H1 (cell line): ENCODE measurements at regions not wholly inside any gene's neighbourhood (a gene's known extent, or its start where the extent isn't known, plus 50 kb on each side); places are given as distances from the start of the nearest gene placed in this dataset.

Experiments
- CTCF ChIA-PET: fragments of 300-600 bp; sonication (Branson Sonifier 250); formaldehyde crosslinking; loops from one replicate; lab custom pipeline; 2021; ENCODE audit not compliant: partially characterized antibody; lab: Charles Lee
- POLR2A ChIA-PET: fragments of 300-600 bp; sonication (Branson Sonifier 250); formaldehyde crosslinking; loops from one replicate; lab custom pipeline; 2021; ENCODE audit warnings: inconsistent platforms; ENCODE audit not compliant: partially characterized antibody; lab: Charles Lee
- DNase-seq, 2 experiments: peaks; one replicate each; pipeline versions ENCODE4 v3.0.0 to v3.0.0-alpha.2; 2010 to 2022; ENCODE audit warnings: low spot score in 2 of 2, low read depth in 1 of 2, mixed read lengths in 1 of 2
- FAIRE-seq: peaks from 2 replicates; lab custom pipeline; 2011; peaks lifted over from hg19 to GRCh38; lab: Jason Lieb, UNC
- H2AFZ ChIP-seq: 2 replicates; pipeline ENCODE4 v1.8.1; 2012; ENCODE audit warnings: low read length, inconsistent platforms
- H2AK5ac ChIP-seq: 2 replicates; pipeline ENCODE4 v1.6.1; 2013; ENCODE audit warnings: low read depth, low read length
- H2BK120ac ChIP-seq: replicated peaks from 2 replicates; pipeline ENCODE3; 2013; ENCODE audit warnings: low read depth, low read length, inconsistent platforms
- H2BK12ac ChIP-seq: 2 replicates; pipeline ENCODE4 v1.6.1; 2013; ENCODE audit warnings: low read depth, low read length
- H2BK15ac ChIP-seq: 2 replicates; pipeline ENCODE4 v1.6.1; 2013; ENCODE audit warnings: low read length
- H2BK20ac ChIP-seq: 2 replicates; pipeline ENCODE4 v1.6.1; 2013; ENCODE audit warnings: low read length
- H2BK5ac ChIP-seq: 2 replicates; pipeline ENCODE4 v1.6.1; 2013; ENCODE audit warnings: low read depth, low read length
- H3K14ac ChIP-seq: 2 replicates; pipeline ENCODE4 v1.6.1; 2013; ENCODE audit warnings: inconsistent platforms; ENCODE audit not compliant: insufficient read length
- H3K18ac ChIP-seq: 2 replicates; pipeline ENCODE4 v1.6.1; 2013; ENCODE audit warnings: low read length; ENCODE audit errors: extremely low read depth
- H3K23ac ChIP-seq: 2 replicates; pipeline ENCODE4 v1.6.1; 2013; ENCODE audit warnings: inconsistent platforms; ENCODE audit not compliant: insufficient read length
- H3K23me2 ChIP-seq: 2 replicates; pipeline ENCODE4 v1.6.1; 2013; ENCODE audit warnings: low read depth, low read length
- H3K27ac ChIP-seq: 2 replicates; pipeline ENCODE4 v1.6.1; 2011; ENCODE audit warnings: low read depth, low read length, inconsistent platforms
- H3K27me3 ChIP-seq, 4 experiments: replicated peaks in 1 of 4; 1 replicate in 1 of 4; 2 replicates in 3 of 4; pipeline versions ENCODE4 v1.6.1 to v1.8.1; 2011 to 2013; ENCODE audit warnings: low read length in 3 of 4, mild to moderate bottlenecking in 3 of 4, inconsistent platforms in 2 of 4, mixed read lengths in 2 of 4, moderate library complexity in 1 of 4; ENCODE audit not compliant: control insufficient read depth in 3 of 4, insufficient read depth in 3 of 4; ENCODE audit errors: extremely low read depth in 1 of 4
- H3K36me3 ChIP-seq, 4 experiments: 2 replicates each; pipeline versions ENCODE4 v1.6.1 to v1.8.1; 2011 to 2013; ENCODE audit warnings: mild to moderate bottlenecking in 4 of 4, low read length in 3 of 4, moderate library complexity in 2 of 4, control low read depth in 1 of 4, inconsistent platforms in 1 of 4; ENCODE audit not compliant: insufficient read depth in 4 of 4, control insufficient read depth in 2 of 4
- H3K4ac ChIP-seq: replicated peaks from 2 replicates; pipeline ENCODE3; 2013; ENCODE audit warnings: low read length, low read depth, mixed read lengths, inconsistent platforms; ENCODE audit not compliant: insufficient read length
- H3K4me1 ChIP-seq, 4 experiments: replicated peaks in 1 of 4; 1 replicate in 1 of 4; 2 replicates in 3 of 4; pipeline versions ENCODE4 v1.6.1 to v1.8.1; 2011 to 2013; ENCODE audit warnings: low read length in 3 of 4, inconsistent platforms in 2 of 4, mixed read lengths in 1 of 4; ENCODE audit not compliant: insufficient read depth in 4 of 4, control insufficient read depth in 3 of 4
- H3K4me2 ChIP-seq, 2 experiments: 2 replicates each; pipeline versions ENCODE4 v1.6.1 to v1.8.1; 2011 to 2013; ENCODE audit warnings: low read depth in 2 of 2, low read length in 2 of 2, control low read depth in 1 of 2, inconsistent platforms in 1 of 2, mild to moderate bottlenecking in 1 of 2; ENCODE audit not compliant: insufficient read depth in 1 of 2
- H3K4me3 ChIP-seq, 4 experiments: fragments of 200-600, 300-600 bp in 1 of 4; sonication (generic), shearing (Covaris generic), sonication (Bioruptor Twin) in 1 of 4; 2 replicates each; pipeline versions ENCODE4 v1.5.1 to v1.8.1; 2011 to 2016; ENCODE audit warnings: low read length in 4 of 4, low read depth in 3 of 4, control low read depth in 2 of 4, inconsistent platforms in 2 of 4, mild to moderate bottlenecking in 2 of 4, mixed read lengths in 1 of 4, moderate library complexity in 1 of 4; ENCODE audit not compliant: insufficient read depth in 2 of 4; ENCODE audit errors: extremely low read depth in 1 of 4
- H3K56ac ChIP-seq: replicated peaks from 2 replicates; pipeline ENCODE3; 2013; ENCODE audit warnings: low read depth, mild to moderate bottlenecking, mixed read lengths, low read length, inconsistent platforms; ENCODE audit not compliant: insufficient read length
- H3K79me1 ChIP-seq: 2 replicates; pipeline ENCODE4 v1.6.1; 2013; ENCODE audit warnings: low read depth, low read length, control low read depth
- H3K79me2 ChIP-seq, 2 experiments: 2 replicates each; pipeline versions ENCODE4 v1.6.1 to v1.8.1; 2012 to 2013; ENCODE audit warnings: low read length in 2 of 2, mild to moderate bottlenecking in 2 of 2, inconsistent platforms in 1 of 2; ENCODE audit not compliant: insufficient read depth in 2 of 2, control insufficient read depth in 1 of 2
- H3K9ac ChIP-seq, 4 experiments: replicated peaks in 1 of 4; 1 replicate in 1 of 4; 2 replicates in 3 of 4; pipeline versions ENCODE4 v1.6.1 to v1.8.1; 2011 to 2013; ENCODE audit warnings: low read depth in 3 of 4, low read length in 3 of 4, control low read depth in 2 of 4, mild to moderate bottlenecking in 2 of 4, moderate library complexity in 2 of 4, inconsistent platforms in 1 of 4; ENCODE audit errors: extremely low read depth in 1 of 4
- H3K9me3 ChIP-seq, 2 experiments: 2 replicates each; pipeline versions ENCODE4 v1.6.1 to v1.8.1; 2012 to 2013; ENCODE audit warnings: mild to moderate bottlenecking in 2 of 2, moderate library complexity in 2 of 2, control low read depth in 1 of 2, inconsistent platforms in 1 of 2, low read depth in 1 of 2, low read length in 1 of 2, mixed read lengths in 1 of 2; ENCODE audit not compliant: insufficient read depth in 2 of 2
- H4K20me1 ChIP-seq, 2 experiments: replicated peaks in 1 of 2; 2 replicates each; pipeline versions ENCODE3 to v1.8.1; 2011 to 2013; ENCODE audit warnings: inconsistent platforms in 2 of 2, low read length in 2 of 2, mild to moderate bottlenecking in 1 of 2; ENCODE audit not compliant: insufficient read depth in 2 of 2, control insufficient read depth in 1 of 2
- H4K5ac ChIP-seq: 2 replicates; pipeline ENCODE4 v1.6.1; 2013; ENCODE audit warnings: low read length, low read depth, mixed read lengths, inconsistent platforms; ENCODE audit not compliant: insufficient read length
- H4K8ac ChIP-seq: 2 replicates; pipeline ENCODE4 v1.8.0; 2013; ENCODE audit warnings: mild to moderate bottlenecking, moderate library complexity, low read length, inconsistent platforms; ENCODE audit not compliant: insufficient read depth; ENCODE audit errors: extremely low read depth
- H4K91ac ChIP-seq: replicated peaks from 2 replicates; pipeline ENCODE3; 2013; ENCODE audit warnings: low read length, mixed read lengths, inconsistent platforms; ENCODE audit not compliant: insufficient read length
- BCL11A ChIP-seq, 2 experiments: IDR thresholded peaks; one replicate each; pipeline ENCODE4 v1.6.1; 2011; ENCODE audit warnings: low read depth in 2 of 2, low read length in 2 of 2, mild to moderate bottlenecking in 2 of 2
- EP300 ChIP-seq, 2 experiments: IDR thresholded peaks; 1 replicate in 1 of 2; 2 replicates in 1 of 2; pipeline ENCODE4 v1.6.1; 2011 to 2012; ENCODE audit warnings: low read depth in 2 of 2, low read length in 2 of 2, mild to moderate bottlenecking in 2 of 2, borderline replicate concordance in 1 of 2, inconsistent platforms in 1 of 2, moderate library complexity in 1 of 2
- GTF2F1 ChIP-seq: IDR thresholded peaks from 2 replicates; pipeline ENCODE4 v1.6.1; 2012; ENCODE audit warnings: low read depth, low read length, improper control_type of control experiment, borderline replicate concordance
- SIRT6 ChIP-seq: IDR thresholded peaks from one replicate; pipeline ENCODE4 v1.7.1; 2012; ENCODE audit warnings: low read length, inconsistent platforms
- SP4 ChIP-seq: IDR thresholded peaks from 2 replicates; pipeline ENCODE4 v1.6.1; 2012; ENCODE audit warnings: low read length, inconsistent platforms
- SRF ChIP-seq: IDR thresholded peaks from 2 replicates; pipeline ENCODE4 v1.6.1; 2011; ENCODE audit warnings: mild to moderate bottlenecking, low read depth, low read length, moderate library complexity
- TCF12 ChIP-seq: IDR thresholded peaks from 2 replicates; pipeline ENCODE4 v1.6.1; 2011; ENCODE audit warnings: low read depth, mild to moderate bottlenecking, low read length
- WGBS, 2 experiments: shearing (Covaris generic) in 1 of 2; methylation state at CpG; one replicate each; pipeline versions ENCODE4 v1.1.6 to v1.1.7; 2013 to 2015; ENCODE audit warnings: low lambda C conversion rate in 2 of 2, mixed read lengths in 2 of 2, inconsistent platforms in 1 of 2, low coverage in 1 of 2, missing lambda C conversion rate in 1 of 2; ENCODE audit not compliant: insufficient replicate concordance in 2 of 2, insufficient coverage in 1 of 2, insufficient read length in 1 of 2; ENCODE audit errors: extremely low coverage in 1 of 2, missing lambda C conversion rate in 1 of 2; 5-methylcytosine and 5-hydroxymethylcytosine counted together

DNA sequence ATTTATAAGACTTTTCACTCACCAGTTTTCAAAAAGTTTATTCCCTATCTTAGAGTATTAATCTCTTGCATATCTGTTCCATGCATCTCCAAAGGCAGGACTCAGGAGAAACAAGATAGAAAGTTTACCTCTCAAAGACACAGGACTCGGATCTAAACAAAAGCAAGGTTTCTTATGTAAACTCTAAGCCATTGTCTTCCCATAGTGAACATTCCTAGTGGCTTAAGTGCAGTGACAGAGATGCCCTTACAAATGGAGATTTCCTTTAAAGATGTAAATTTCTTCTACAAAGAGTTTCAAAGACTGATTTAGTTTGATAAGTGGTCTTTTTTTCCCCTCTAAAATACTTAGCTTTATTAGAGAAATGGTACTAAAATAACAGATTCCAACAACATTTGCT, 209.8 kb downstream of the ACTR3B start:
- H3K14ac ChIP-seq = no peak overlapping the region
- peak overlapping the region in 1 of 4 experiments; percentile 35; a peak in 1 of 8 replicates for H3K4me3 ChIP-seq
- no peak overlapping the region for H2BK120ac ChIP-seq
- FAIRE-seq = peak; percentile 96
- no peak overlapping the region for H4K5ac ChIP-seq
- H3K23me2 ChIP-seq = no peaks in the 10 kb centered on the region; the same call in 1 of the 2 replicates
- no peak overlapping the region for H2AK5ac ChIP-seq
- H3K27ac ChIP-seq = peak overlapping the region; percentile 24; the same call in 1 of the 2 replicates
- WGBS, 2 experiments = 0% methylated on average over 1 of the region's 1 CpG; no CpG with 5 or more reads in 1 of the 2 experiments
- H3K4me1 ChIP-seq = peaks cover 2 to 20% (median 11%) of the 10 kb centered on the region in 4 experiments; a peak in 6 of 7 replicates
- no peak overlapping the region for H2BK15ac ChIP-seq
- H2AFZ ChIP-seq = no peak overlapping the region
- H2BK20ac ChIP-seq = no peak overlapping the region
- H3K4me2 ChIP-seq = peak overlapping the region; percentile 8 to 41; a peak in 2 of 4 replicates
- DNase-seq = peak in 1 of 2 experiments; percentile 23
- no peak overlapping the region for H3K56ac ChIP-seq
- H3K18ac ChIP-seq = no peak overlapping the region
- H3K79me1 ChIP-seq = no peaks in the 10 kb centered on the region
- no peak overlapping the region for H4K8ac ChIP-seq
- H3K9ac ChIP-seq = no peak overlapping the region
- POLR2A ChIA-PET = interaction anchor here (0.7 to 1.6 kb wide), 4 partner anchors 10 to 115 kb away, joined by 3 to 4 read pairs (median 4); no protein-coding TSS in a partner anchor
- H3K4ac ChIP-seq = no peak overlapping the region
- peaks cover 0 to 1% (median 0%) of the 10 kb centered on the region in 4 experiments; a peak in 1 of 7 replicates for H3K27me3 ChIP-seq
- H2BK12ac ChIP-seq = no peak overlapping the region
- H4K20me1 ChIP-seq = no peaks in the 10 kb centered on the region
- H3K23ac ChIP-seq = no peak overlapping the region
- peaks cover 0 to 14% (median 6%) of the 10 kb centered on the region in 4 experiments; a peak in 2 of 8 replicates for H3K36me3 ChIP-seq
- H4K91ac ChIP-seq = no peak overlapping the region
- H3K79me2 ChIP-seq = no peaks in the 10 kb centered on the region
- H2BK5ac ChIP-seq = 0 out of 2 replicates have a peak overlapping the region, but pooled peaks have one; percentile 98
- CTCF ChIA-PET = interaction anchor here (1.0 to 2.0 kb wide), 2 partner anchors 10 to 11 kb away, joined by 4 to 9 read pairs; no protein-coding TSS in a partner anchor
- H3K9me3 ChIP-seq = peaks cover 22 to 32% of the 10 kb centered on the region in 2 experiments
- no peak for TF ChIP-seq SP4
- TF ChIP-seq GTF2F1 = no peak
- TF ChIP-seq SIRT6 = no peak
- 0 out of 2 replicates have a peak, but pooled peaks have one; percentile 11 for TF ChIP-seq TCF12
- TF ChIP-seq BCL11A (IDR thresholded peaks at IDR 0.05; ENCODE audit: low read depth in 2 of 2, low read length in 2 of 2) = peak in 1 of 2 experiments; percentile 84
- no peak for TF ChIP-seq SRF
- TF ChIP-seq EP300 (IDR thresholded peaks at IDR 0.05; ENCODE audit: borderline replicate concordance in 1 of 2, low read depth in 2 of 2, low read length in 2 of 2) = peak in 1 of 2 experiments; percentile 94; a peak in 2 of 3 replicates
